NOMO-1 (cell line): ENCODE measurements at regions not wholly inside any gene's neighbourhood (a gene's known extent, or its start where the extent isn't known, plus 50 kb on each side); places are given as distances from the start of the nearest gene placed in this dataset.

ENCODE experiments used
- DNase-seq, 2 experiments: peaks; one replicate each; lab custom pipeline; 2025; ENCODE audit not compliant: unreplicated experiment in 2 of 2; lab: John Stamatoyannopoulos, UW

GRCh38 chr12:67452119-67452805, 183.1 kb downstream of the CAND1 start:
- peak; percentile 62 to 82 for DNase-seq

DNA sequence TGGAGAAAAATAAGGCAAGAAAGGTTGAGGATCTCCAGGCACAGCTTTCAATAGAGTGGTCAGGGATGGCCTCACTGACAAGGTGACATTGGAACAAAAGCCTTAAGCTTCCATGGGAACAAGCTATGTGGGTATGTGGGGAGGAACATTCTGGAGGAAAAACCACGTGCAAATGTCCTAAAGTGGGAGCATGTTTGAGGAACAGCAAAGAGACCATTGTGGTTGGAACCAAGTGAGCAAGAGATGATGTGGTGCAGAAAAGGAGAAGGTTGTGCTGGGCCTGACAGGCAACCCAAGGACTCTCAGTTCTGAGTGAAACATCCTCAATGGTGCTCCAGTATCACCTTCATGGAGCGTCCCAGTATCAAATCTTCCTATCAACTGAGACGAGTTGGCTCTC, 184.0 kb downstream of the CAND1 start:
- no peak for DNase-seq

DNA sequence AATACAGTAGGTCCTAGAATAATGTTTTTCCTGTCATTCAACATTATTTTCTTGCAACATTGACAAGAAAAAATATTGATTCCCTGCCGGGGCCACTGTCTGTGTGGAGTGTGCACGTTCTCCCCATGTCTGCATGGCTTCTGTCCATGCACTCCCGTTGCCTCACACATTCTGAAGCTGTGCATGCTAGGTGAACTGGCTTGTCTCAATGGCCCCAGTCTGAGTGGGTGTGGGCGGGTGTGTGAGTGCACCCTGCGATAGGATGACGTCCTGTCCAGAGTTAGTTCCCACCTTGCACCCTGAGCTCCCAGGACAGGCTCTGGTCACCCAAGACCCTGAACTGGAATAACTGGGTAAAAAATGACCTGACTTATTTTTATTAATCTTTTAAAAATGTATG, 186.1 kb downstream of the CAND1 start:
- DNase-seq = no peak

- DNase-seq = no peak
Measured at GRCh38 chr12:67456431-67456901, 187.3 kb downstream of the CAND1 start.

- no peak for DNase-seq
Measured at GRCh38 chr12:67457136-67457535, 188.0 kb downstream of the CAND1 start.

- DNase-seq = peak; percentile 84 to 89
Measured at GRCh38 chr12:67457778-67458665, 188.9 kb downstream of the CAND1 start.

- DNase-seq = no peak
Measured at GRCh38 chr12:67459173-67459572, 189.4 kb upstream of the DYRK2 start.

DNA sequence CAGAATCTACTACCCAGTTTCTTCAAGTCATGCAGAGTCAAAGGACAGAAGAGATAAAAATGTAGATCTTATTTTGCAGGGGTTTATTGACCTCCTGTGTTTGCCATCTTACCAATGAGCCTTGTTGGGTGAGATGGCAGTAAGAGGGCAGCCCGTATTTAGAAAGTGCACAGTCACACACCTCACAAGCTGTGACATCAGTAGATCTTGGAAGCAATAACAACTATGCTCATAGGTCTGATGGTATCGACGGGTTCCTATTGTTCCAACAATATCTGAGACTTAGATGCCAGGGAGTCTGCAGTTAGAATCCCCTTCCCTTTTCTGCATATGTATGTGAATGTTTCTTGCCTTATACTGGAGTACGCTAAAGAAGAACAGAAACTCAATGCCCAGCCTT, 189.0 kb upstream of the DYRK2 start:
- DNase-seq = no peak

DNA sequence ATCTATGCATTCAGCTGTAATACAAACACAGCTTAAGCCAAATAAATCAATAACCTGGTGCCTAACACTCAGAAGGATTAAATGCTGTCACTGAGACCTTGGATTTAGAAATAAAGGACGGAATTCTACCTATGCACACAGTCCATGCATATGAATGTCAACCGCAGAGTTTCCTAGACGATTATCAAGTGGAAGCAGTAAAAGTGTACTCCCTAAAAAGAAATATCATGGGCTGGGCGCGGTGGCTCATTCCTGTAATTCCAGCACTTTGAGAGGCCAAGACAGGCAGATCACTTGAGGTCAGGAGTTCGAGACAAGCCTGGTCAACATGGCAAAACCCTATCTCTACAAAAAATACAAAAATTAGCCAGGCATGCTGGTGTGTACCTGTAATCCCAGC, 188.2 kb upstream of the DYRK2 start:
- DNase-seq = no peak

DNA sequence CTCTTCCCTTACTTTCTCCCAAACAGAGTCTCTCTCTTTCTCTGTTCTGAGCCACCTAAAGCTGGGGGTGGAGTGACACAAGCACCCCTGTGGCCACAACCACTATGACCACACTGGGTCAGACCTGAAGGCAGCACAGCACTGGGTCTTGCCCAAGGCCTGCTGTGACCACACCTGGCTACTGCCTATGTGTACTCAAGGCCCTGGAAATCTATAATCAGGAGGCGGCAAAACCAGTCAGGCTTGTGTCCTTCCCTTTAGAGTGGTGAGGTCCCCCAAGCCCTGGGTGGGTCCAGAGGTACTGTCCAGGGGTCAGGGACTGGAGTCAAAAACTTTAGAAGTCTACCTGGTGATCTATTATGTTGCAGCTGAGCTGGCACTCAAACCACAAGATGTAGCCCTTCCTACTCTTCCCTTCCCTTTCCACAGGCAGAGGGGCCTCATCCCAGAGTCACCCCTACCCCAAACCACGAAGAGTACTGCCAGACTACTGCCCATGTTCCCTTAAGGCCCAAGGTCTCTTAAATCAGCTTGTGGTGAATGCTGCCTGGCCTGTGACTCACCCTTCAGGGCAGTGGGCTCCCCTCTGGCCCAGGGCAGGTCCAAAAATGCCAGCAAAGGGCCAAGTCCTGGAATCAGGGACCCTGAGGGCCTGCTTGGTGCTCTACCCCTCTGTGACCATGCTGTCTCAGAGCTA, 179.8 kb upstream of the DYRK2 start:
- no peak for DNase-seq

DNA sequence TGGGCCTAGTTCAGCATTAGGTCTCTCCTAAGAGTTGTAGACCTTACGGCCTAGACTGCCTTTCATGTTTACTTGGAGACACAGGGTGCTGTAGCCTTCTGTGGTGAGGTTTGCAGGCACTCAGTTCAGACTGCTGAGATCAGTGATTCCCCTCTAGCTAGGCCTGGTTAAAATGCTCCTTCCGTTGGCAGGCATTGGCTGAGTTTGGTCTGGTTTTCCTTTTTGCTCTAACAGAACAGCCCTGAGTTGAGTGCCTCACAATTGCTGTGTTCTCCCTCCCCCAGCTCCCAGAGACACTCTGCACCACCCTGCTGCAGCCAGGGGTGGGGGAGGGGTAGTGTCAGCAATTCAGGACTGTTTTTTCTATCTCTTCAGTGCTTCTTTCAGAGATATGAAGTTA, 178.9 kb upstream of the DYRK2 start:
- no peak for DNase-seq

GRCh38 chr12:67471810-67472209, 176.7 kb upstream of the DYRK2 start:
- no peak for DNase-seq

- DNase-seq = no peak
Measured at GRCh38 chr12:67472539-67472938, 176.0 kb upstream of the DYRK2 start.

DNA sequence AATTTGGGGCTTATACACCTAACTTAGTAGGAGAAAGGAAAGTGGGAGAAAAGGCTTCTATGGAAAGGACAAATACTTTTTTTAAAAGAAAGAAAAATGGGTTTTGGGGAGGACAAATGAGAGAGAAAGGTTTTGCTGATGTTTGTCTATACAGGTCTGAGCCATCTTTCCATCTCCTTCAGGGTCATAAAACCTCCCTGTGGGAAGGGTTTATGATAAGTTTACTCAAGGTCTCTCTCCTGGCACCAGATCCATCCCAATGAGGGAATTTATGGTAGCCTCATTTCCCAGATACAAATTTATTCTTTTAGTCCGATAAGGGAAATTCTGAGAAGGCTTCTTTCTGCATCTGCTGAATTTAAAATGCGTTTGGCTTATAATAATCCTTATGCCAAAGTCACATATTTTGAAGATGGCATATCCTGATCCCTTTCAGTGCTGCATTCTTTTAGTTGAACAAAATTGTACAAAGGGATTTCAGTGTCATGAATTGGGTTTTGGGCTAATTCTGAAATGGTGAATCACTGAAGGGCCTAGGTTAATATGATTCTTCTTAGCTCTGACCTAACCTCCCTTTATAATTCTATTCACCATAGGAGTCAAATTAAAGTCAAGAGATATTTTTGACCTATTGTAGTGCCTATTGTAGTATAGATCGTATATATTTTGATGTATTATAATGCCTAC, 173.5 kb upstream of the DYRK2 start:
- DNase-seq = no peak

- no peak for DNase-seq
Measured at GRCh38 chr12:67475725-67476124, 172.8 kb upstream of the DYRK2 start.

DNA sequence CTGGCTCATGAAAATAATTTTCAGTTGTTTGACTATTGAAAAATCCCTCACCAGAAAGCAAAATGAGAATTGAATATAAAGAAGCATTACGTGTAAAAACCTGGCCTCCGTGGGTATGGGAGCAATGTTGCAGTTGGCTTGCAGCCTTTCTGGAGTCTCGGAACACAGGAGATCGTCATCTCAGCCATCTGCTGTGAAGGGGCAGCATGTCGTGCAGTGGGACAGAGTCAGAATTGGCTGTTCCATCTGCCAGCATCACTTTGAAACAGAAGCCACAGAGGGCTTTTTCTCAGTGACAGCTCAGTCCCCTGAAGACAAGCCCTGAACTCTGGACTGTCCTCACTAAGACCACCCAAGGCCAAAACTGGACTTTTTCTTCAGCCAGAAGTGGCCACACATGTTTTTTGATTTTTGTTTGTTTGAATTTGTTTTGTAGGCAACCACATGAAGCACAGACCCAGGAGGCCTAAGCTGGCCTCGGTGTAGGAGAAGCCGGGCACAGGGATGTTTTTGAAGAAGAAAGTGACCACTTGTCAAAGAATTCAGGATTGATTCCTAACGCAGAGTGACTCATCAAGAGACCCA, 170.8 kb upstream of the DYRK2 start:
- DNase-seq = no peak

GRCh38 chr12:67482751-67483661, 165.5 kb upstream of the DYRK2 start:
- DNase-seq = peak; percentile 86 to 99

DNA sequence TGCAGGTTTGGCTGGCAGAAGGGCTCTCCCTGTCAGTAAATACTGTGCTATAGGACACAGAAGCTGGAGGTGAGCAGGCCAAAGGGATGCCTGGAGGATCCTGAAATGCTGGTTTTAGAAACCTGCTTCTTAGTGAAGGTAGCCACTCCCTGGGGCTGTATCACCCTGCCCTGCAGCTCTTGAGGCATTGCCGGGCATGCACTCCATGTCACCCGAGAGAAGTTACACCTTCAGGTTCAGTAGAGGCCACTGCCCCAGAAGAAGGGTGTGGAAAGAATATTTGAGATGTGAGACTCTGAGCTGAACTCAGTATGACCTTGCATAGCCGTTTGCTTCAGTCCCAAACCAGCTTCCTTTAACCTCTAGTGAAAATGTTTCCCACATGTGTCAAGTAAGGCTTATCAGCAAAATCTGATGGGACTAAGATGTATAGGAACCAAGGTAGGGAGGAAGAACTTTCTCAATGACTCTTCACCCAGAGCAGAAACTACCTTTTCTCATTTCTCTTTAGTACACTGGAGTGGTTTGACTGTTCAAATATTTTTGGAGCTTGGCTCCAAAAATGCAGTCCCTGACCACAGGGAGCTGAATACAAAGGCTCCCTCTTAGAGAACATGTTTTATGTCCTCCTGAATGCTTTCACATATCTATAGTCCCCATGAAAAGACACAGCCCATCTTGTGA, 164.5 kb upstream of the DYRK2 start:
- no peak for DNase-seq
